Body of pancreas (tissue), 4 donors: ENCODE measurements at regions not wholly inside any gene's neighbourhood (a gene's known extent, or its start where the extent isn't known, plus 50 kb on each side); places are given as distances from the start of the nearest gene placed in this dataset.

Source experiments
- ATAC-seq: fragments of 150-250 bp; one replicate; pipeline ENCODE4 v1.9.1; 2016
- DNase-seq, 4 donors: peaks; one replicate each; pipeline ENCODE4 v3.0.0-alpha.2; 2019
- H3K27ac ChIP-seq, 4 donors: fragments of 200-600 bp; sonication (generic); 1 replicate in 3 of 4; 2 replicates in 1 of 4; pipeline versions ENCODE4 v1.5.1 to v1.6.1; 2016 to 2019; ENCODE audit warnings: mild to moderate bottlenecking in 1 of 4, mixed read lengths in 1 of 4, moderate library complexity in 1 of 4
- H3K27me3 ChIP-seq, 2 donors: fragments of 200-600 bp; sonication (generic); one replicate each; pipeline ENCODE4 v1.6.0; 2016; ENCODE audit warnings: mild to moderate bottlenecking in 1 of 2
- H3K36me3 ChIP-seq, 2 donors: fragments of 200-600 bp; sonication (generic); replicated peaks in 1 of 2; 2 replicates each; pipeline ENCODE4 v1.5.1; 2016; ENCODE audit warnings: low read depth in 2 of 2; ENCODE audit not compliant: insufficient read depth in 1 of 2
- H3K4me1 ChIP-seq: fragments of 200-600 bp; sonication (generic); one replicate; pipeline ENCODE4 v1.6.0; 2016
- H3K4me3 ChIP-seq, 2 donors: fragments of 200-600 bp; sonication (generic); 1 replicate in 1 of 2; 2 replicates in 1 of 2; pipeline ENCODE4 v1.5.1; 2016 to 2019
- H3K9me3 ChIP-seq, 3 donors: fragments of 200-600 bp; sonication (generic); 1 replicate in 2 of 3; 2 replicates in 1 of 3; pipeline ENCODE4 v1.5.1; 2016
- CTCF ChIP-seq, 7 experiments: fragments of 450-650 bp in 4 of 7; fragments of 200-600 bp in 3 of 7; sonication (generic) in 3 of 7; IDR thresholded peaks; one replicate each; pipeline ENCODE4 v1.5.1; 2016 to 2019; ENCODE audit warnings: antibody characterized with exemption in 7 of 7
- POLR2A ChIP-seq, 3 donors: fragments of 450-650 bp; IDR thresholded peaks; one replicate each; pipeline ENCODE4 v1.6.1; 2016; ENCODE audit warnings: antibody characterized with exemption in 3 of 3, mild to moderate bottlenecking in 2 of 3
- WGBS, 2 donors: methylation state at CpG; one replicate each; pipeline ENCODE4 v1.1.5; 2017; 5-methylcytosine and 5-hydroxymethylcytosine counted together
- intact Hi-C: fragments of 100-400 bp; cut with DNase I; formaldehyde crosslinking; loops from one replicate; pipeline ENCODE4 v1.15.1; 2023

- no peak for DNase-seq
- Histone ChIP-seq H3K9me3 (no peaks in the 10 kb centered on the region), H3K4me1 (peaks cover 21% of the 10 kb centered on the region), H3K27ac (no peak overlapping the region), H3K36me3 (no peaks in the 10 kb centered on the region), H3K27me3 (no peaks in the 10 kb centered on the region), H3K4me3 (no peak overlapping the region)
- WGBS, 2 donors = 72 to 77% methylated on average over 5 of the region's 5 CpGs
- ATAC-seq = no peak
- intact Hi-C loops = no loop called here
- no peak for TF ChIP-seq POLR2A (IDR thresholded peaks at IDR 0.05)
- TF ChIP-seq CTCF (IDR thresholded peaks at IDR 0.05) = no peak
Observed at GRCh38 chr11:129258205-129258604, 66.1 kb upstream of the ARHGAP32 start.

- no peak for ATAC-seq
- intact Hi-C loops = no loop called here
- Histone ChIP-seq H3K9me3 (no peaks in the 10 kb centered on the region), H3K27ac (no peak overlapping the region), H3K36me3 (no peaks in the 10 kb centered on the region), H3K4me3 (no peak overlapping the region), H3K4me1 (peaks cover 21% of the 10 kb centered on the region), H3K27me3 (no peaks in the 10 kb centered on the region)
- no peak for DNase-seq
- TF ChIP-seq CTCF (IDR thresholded peaks at IDR 0.05) (no peak), POLR2A (IDR thresholded peaks at IDR 0.05) (no peak)
Observed at GRCh38 chr11:129257512-129257911, 65.4 kb upstream of the ARHGAP32 start.

- no peaks in the 10 kb centered on the region for H3K4me1 ChIP-seq
- intact Hi-C loops = no loop called here
- ATAC-seq (no peak), DNase-seq (no peak)
- H3K36me3 ChIP-seq = no peaks in the 10 kb centered on the region
- H3K4me3 ChIP-seq = no peak overlapping the region
- TF ChIP-seq CTCF (IDR thresholded peaks at IDR 0.05) = no peak
- no peak for TF ChIP-seq POLR2A (IDR thresholded peaks at IDR 0.05)
- no peaks in the 10 kb centered on the region for H3K27me3 ChIP-seq
- H3K9me3 ChIP-seq = no peaks in the 10 kb centered on the region
- 78 to 86% methylated on average over 5 of the region's 5 CpGs for WGBS, 2 donors
- no peak overlapping the region for H3K27ac ChIP-seq
Observed at GRCh38 chr11:129252621-129253020, 60.5 kb upstream of the ARHGAP32 start.

GRCh38 chr11:129251067-129251466 is 58.9 kb upstream of the ARHGAP32 start:
- Histone ChIP-seq H3K27ac (no peak overlapping the region), H3K36me3 (no peaks in the 10 kb centered on the region), H3K27me3 (no peaks in the 10 kb centered on the region), H3K9me3 (no peaks in the 10 kb centered on the region), H3K4me3 (no peak overlapping the region), H3K4me1 (peaks cover 1% of the 10 kb centered on the region)
- DNase-seq = no peak
- WGBS, 2 donors = 76 to 77% methylated on average over 3 of the region's 3 CpGs
- intact Hi-C loops = no loop called here
- ATAC-seq = no peak
- no peak for TF ChIP-seq CTCF (IDR thresholded peaks at IDR 0.05)
- no peak for TF ChIP-seq POLR2A (IDR thresholded peaks at IDR 0.05)

- Histone ChIP-seq H3K9me3 (peaks cover 0 to 3% (median 0%) of the 10 kb centered on the region in 3 donors), H3K36me3 (no peaks in the 10 kb centered on the region), H3K27ac (no peak overlapping the region), H3K4me1 (peaks cover 6% of the 10 kb centered on the region), H3K4me3 (no peak overlapping the region), H3K27me3 (no peaks in the 10 kb centered on the region)
- intact Hi-C loops = no loop called here
- no peak for ATAC-seq
- WGBS, 2 donors = 92 to 97% methylated on average over 2 of the region's 2 CpGs
- TF ChIP-seq POLR2A (IDR thresholded peaks at IDR 0.05) = no peak
- TF ChIP-seq CTCF (IDR thresholded peaks at IDR 0.05) = no peak
- DNase-seq = no peak
Observed at GRCh38 chr11:129249923-129250322, 57.8 kb upstream of the ARHGAP32 start.
